ENCODE measurements at regions not wholly inside any gene's neighbourhood (a gene's known extent, or its start where the extent isn't known, plus 50 kb on each side); places are given as distances from the start of the nearest gene placed in this dataset.

- TF ChIP-seq, protein P1, sequence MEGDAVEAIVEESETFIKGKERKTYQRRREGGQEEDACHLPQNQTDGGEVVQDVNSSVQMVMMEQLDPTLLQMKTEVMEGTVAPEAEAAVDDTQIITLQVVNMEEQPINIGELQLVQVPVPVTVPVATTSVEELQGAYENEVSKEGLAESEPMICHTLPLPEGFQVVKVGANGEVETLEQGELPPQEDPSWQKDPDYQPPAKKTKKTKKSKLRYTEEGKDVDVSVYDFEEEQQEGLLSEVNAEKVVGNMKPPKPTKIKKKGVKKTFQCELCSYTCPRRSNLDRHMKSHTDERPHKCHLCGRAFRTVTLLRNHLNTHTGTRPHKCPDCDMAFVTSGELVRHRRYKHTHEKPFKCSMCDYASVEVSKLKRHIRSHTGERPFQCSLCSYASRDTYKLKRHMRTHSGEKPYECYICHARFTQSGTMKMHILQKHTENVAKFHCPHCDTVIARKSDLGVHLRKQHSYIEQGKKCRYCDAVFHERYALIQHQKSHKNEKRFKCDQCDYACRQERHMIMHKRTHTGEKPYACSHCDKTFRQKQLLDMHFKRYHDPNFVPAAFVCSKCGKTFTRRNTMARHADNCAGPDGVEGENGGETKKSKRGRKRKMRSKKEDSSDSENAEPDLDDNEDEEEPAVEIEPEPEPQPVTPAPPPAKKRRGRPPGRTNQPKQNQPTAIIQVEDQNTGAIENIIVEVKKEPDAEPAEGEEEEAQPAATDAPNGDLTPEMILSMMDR (IDR thresholded peaks at IDR 0.05), result no peak
- TF ChIP-seq EP300 (IDR thresholded peaks at IDR 0.05) (no peak), POLR2A (IDR thresholded peaks at IDR 0.05) (no peak)
Measured at GRCh38 chr4:141524841-141525240, 111.5 kb upstream of the IL15 start.

Data from tibial nerve (tissue), 4 donors.